RWPE2 (cell line): ENCODE measurements at regions not wholly inside any gene's neighbourhood (a gene's known extent, or its start where the extent isn't known, plus 50 kb on each side); places are given as distances from the start of the nearest gene placed in this dataset.

Source experiments
- ATAC-seq: fragments of 200-7000 bp; cut with Tn5 transposase; 3 replicates; pipeline ENCODE4 v1.9.1; 2021; ENCODE audit warnings: low read depth
- DNase-seq: peaks from one replicate; pipeline ENCODE4 v3.0.0-alpha.2; 2020; ENCODE audit warnings: low spot score
- H3K27ac ChIP-seq: fragments of 450-650 bp; 2 replicates; pipeline ENCODE4 v1.5.1; 2017; ENCODE audit warnings: mild to moderate bottlenecking; ENCODE audit not compliant: poor library complexity, severe bottlenecking
- H3K27me3 ChIP-seq: fragments of 250-450 bp; sonication (Bioruptor Pico); 2 replicates; pipeline ENCODE4 v1.5.1; 2021; ENCODE audit warnings: mild to moderate bottlenecking, moderate library complexity; ENCODE audit not compliant: insufficient read depth, poor library complexity, severe bottlenecking
- H3K36me3 ChIP-seq: fragments of 250-450 bp; sonication (Bioruptor Pico); 2 replicates; pipeline ENCODE4 v1.5.1; 2020; ENCODE audit warnings: low read depth, mild to moderate bottlenecking, moderate library complexity
- H3K4me1 ChIP-seq: fragments of 250-450 bp; sonication (Bioruptor Pico); 2 replicates; pipeline ENCODE4 v1.5.1; 2021; ENCODE audit warnings: mild to moderate bottlenecking, moderate library complexity; ENCODE audit not compliant: insufficient read depth, poor library complexity, severe bottlenecking
- H3K4me3 ChIP-seq: fragments of 250-450 bp; sonication (Bioruptor Pico); 2 replicates; pipeline ENCODE4 v1.5.1; 2021; ENCODE audit warnings: mild to moderate bottlenecking, moderate library complexity; ENCODE audit not compliant: severe bottlenecking
- H3K9me3 ChIP-seq: fragments of 250-450 bp; sonication (Bioruptor Pico); 2 replicates; pipeline ENCODE4 v1.5.1; 2021; ENCODE audit warnings: mild to moderate bottlenecking, moderate library complexity; ENCODE audit not compliant: severe bottlenecking
- TF ChIP-seq, protein P1 (sequence below): fragments of 450-650 bp; IDR thresholded peaks from one replicate; pipeline ENCODE4 v1.5.1; 2017; ENCODE audit warnings: mild to moderate bottlenecking, moderate library complexity; ENCODE audit not compliant: poor library complexity, severe bottlenecking

- H3K36me3 ChIP-seq: no peaks in the 10 kb centered on the region
- H3K27ac ChIP-seq: no peak overlapping the region
- no peaks in the 10 kb centered on the region for H3K4me1 ChIP-seq
- TF ChIP-seq, protein P1, sequence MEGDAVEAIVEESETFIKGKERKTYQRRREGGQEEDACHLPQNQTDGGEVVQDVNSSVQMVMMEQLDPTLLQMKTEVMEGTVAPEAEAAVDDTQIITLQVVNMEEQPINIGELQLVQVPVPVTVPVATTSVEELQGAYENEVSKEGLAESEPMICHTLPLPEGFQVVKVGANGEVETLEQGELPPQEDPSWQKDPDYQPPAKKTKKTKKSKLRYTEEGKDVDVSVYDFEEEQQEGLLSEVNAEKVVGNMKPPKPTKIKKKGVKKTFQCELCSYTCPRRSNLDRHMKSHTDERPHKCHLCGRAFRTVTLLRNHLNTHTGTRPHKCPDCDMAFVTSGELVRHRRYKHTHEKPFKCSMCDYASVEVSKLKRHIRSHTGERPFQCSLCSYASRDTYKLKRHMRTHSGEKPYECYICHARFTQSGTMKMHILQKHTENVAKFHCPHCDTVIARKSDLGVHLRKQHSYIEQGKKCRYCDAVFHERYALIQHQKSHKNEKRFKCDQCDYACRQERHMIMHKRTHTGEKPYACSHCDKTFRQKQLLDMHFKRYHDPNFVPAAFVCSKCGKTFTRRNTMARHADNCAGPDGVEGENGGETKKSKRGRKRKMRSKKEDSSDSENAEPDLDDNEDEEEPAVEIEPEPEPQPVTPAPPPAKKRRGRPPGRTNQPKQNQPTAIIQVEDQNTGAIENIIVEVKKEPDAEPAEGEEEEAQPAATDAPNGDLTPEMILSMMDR: no peak
- ATAC-seq: no peak
- H3K27me3 ChIP-seq: no peaks in the 10 kb centered on the region
- H3K9me3 ChIP-seq: peaks cover 2% of the 10 kb centered on the region
- no peak for DNase-seq
- no peak overlapping the region for H3K4me3 ChIP-seq
Measured at GRCh38 chr6:85383042-85383441, 66.8 kb upstream of the NT5E start.

GRCh38 chr6:85382541-85382940, 67.3 kb upstream of the NT5E start:
- Histone ChIP-seq H3K27me3 (no peaks in the 10 kb centered on the region), H3K4me1 (no peaks in the 10 kb centered on the region), H3K4me3 (no peak overlapping the region), H3K36me3 (no peaks in the 10 kb centered on the region), H3K9me3 (peaks cover 2% of the 10 kb centered on the region), H3K27ac (no peak overlapping the region)
- no peak for DNase-seq
- TF ChIP-seq, protein P1: no peak
- ATAC-seq: no peak

DNA sequence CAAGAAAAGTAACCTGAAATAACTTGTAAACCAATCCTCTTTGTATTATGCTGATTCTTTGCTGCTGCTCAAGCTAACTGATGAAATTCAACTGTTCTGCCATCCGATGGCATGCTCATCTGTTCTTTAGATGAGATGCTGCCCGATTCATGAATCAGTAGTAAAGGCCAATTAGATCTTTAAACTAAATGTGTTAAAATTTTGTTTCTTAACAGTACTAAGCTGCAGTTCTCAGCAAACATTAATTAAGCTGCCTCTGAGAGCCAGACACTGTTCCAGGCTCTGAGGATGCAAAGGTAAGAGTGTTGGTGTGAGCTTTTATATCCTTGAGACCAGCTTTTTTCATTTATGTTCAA, 77.0 kb upstream of the NT5E start:
- TF ChIP-seq, protein P1: no peak
- no peaks in the 10 kb centered on the region for H3K27me3 ChIP-seq
- H3K27ac ChIP-seq: no peak overlapping the region
- H3K4me3 ChIP-seq: no peak overlapping the region
- peaks cover 2% of the 10 kb centered on the region for H3K4me1 ChIP-seq
- no peak for DNase-seq
- ATAC-seq: no peak
- H3K9me3 ChIP-seq: no peaks in the 10 kb centered on the region
- H3K36me3 ChIP-seq: no peaks in the 10 kb centered on the region

DNA sequence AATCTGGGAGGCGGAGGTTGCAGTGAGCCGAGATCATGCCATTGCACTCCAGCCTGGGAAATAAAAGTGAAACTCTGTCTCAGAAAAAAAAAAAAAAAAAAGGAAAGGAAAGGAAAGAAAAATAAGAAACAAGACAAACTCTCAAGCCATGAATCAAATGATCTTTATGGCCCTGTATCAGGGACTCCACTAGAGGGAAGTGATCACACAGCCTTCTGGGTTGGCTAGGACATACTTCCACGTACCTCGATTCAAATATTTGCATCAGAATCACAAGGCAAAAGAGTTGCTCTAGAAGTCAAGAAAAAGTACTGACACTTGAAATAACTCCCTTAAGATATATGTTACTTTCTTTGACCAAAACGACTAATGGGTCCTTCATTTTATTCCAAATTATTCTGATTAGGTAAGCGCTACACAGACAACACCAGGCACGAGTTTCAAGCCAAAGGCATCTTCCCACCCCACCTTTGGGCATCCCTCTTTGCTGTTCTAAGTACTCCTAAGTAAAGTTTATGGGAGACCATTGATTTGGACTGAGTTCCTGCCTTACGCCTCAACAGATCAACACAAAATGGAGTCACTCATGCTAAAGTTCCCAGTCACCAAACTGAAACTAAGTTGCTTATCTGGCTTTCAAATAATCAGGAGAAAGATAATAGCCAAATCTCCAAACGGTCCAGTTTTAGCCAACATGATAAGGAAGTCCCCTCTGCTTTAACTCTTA, 77.5 kb upstream of the NT5E start:
- Histone ChIP-seq H3K27ac (no peak overlapping the region), H3K4me1 (peaks cover 2% of the 10 kb centered on the region), H3K27me3 (no peaks in the 10 kb centered on the region), H3K9me3 (no peaks in the 10 kb centered on the region), H3K36me3 (no peaks in the 10 kb centered on the region), H3K4me3 (no peak overlapping the region)
- DNase-seq (no peak), ATAC-seq (no peak)
- TF ChIP-seq, protein P1: no peak

DNA sequence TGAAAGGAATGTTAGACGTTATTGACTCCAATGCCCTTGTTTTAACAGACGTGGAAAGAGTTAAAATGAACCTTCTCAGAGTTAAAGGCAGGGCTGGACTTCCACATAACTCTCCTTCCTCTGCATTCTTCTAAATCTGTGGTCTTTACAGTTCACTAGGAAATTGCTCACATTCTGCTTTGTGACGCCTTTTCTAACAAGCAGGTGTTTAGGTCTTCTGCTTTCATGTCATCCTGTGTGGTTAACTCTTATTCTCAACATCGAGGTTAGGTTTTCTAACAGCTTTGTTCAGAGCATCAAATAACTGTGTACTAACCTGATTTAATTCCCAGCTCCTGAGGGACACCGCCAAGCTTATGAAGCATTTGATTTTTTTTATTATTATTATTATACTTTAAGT, 81.3 kb upstream of the NT5E start:
- TF ChIP-seq, protein P1: no peak

More for the DNA sequence above, 81.3 kb upstream of the NT5E start:
- ATAC-seq (no peak), DNase-seq (no peak)
- no peaks in the 10 kb centered on the region for H3K36me3 ChIP-seq
- no peaks in the 10 kb centered on the region for H3K27me3 ChIP-seq
- H3K27ac ChIP-seq: no peak overlapping the region
- H3K4me3 ChIP-seq: no peak overlapping the region
- H3K4me1 ChIP-seq: peaks cover 12% of the 10 kb centered on the region
- H3K9me3 ChIP-seq: no peaks in the 10 kb centered on the region
